Posterior vena cava (tissue), 2 donors: ENCODE measurements at regions not wholly inside any gene's neighbourhood (a gene's known extent, or its start where the extent isn't known, plus 50 kb on each side); places are given as distances from the start of the nearest gene placed in this dataset.

Experiments used
- DNase-seq: peaks from one replicate; pipeline ENCODE4 v3.0.0-alpha.2; 2020; ENCODE audit warnings: low spot score
- intact Hi-C, 2 donors: fragments of 100-400 bp; cut with DNase I; formaldehyde crosslinking; loops; one replicate each; pipeline versions ENCODE4 v1.14.1 to v1.14.2; 2022 to 2023
- donor health status: DM: yes; HTN: yes; CAD: no.
- donor health status: DM: yes; HTN: yes; CAD: no.

GRCh38 chr4:126834854-126835253 is 797.9 kb upstream of the INTU start:
- intact Hi-C loops, result no loop called here
- DNase-seq, result no peak

GRCh38 chr4:126838941-126839679 is 793.6 kb upstream of the INTU start:
- intact Hi-C loops, result no loop called here

GRCh38 chr4:126843492-126844067 is 789.2 kb upstream of the INTU start:
- intact Hi-C loops, result no loop called here
- DNase-seq, result no peak

More at GRCh38 chr4:126838941-126839679, 793.6 kb upstream of the INTU start:
- DNase-seq, result no peak

GRCh38 chr4:126850286-126850685 is 782.5 kb upstream of the INTU start:
- intact Hi-C loops, result no loop called here
- no peak for DNase-seq

- intact Hi-C loops, result no loop called here
- DNase-seq, result no peak
Observed at GRCh38 chr4:126851391-126851790, 781.4 kb upstream of the INTU start.

- no peak for DNase-seq
- intact Hi-C loops, result no loop called here
Observed at GRCh38 chr4:126853715-126854114, 779.0 kb upstream of the INTU start.

- intact Hi-C loops, result no loop called here
- DNase-seq, result no peak
Observed at GRCh38 chr4:126856906-126857305, 775.9 kb upstream of the INTU start.

GRCh38 chr4:126859314-126859713 is 773.4 kb upstream of the INTU start:
- DNase-seq, result no peak
- intact Hi-C loops, result no loop called here

GRCh38 chr4:126859872-126860271 is 772.9 kb upstream of the INTU start:
- DNase-seq, result no peak
- intact Hi-C loops, result no loop called here

- intact Hi-C loops, result no loop called here
Observed at GRCh38 chr4:126860308-126860707, 772.4 kb upstream of the INTU start.

GRCh38 chr4:126869967-126870366 is 762.8 kb upstream of the INTU start:
- DNase-seq, result no peak
- intact Hi-C loops, result no loop called here

More at GRCh38 chr4:126860308-126860707, 772.4 kb upstream of the INTU start:
- no peak for DNase-seq

- intact Hi-C loops, result no loop called here
- DNase-seq, result no peak
Observed at GRCh38 chr4:126871810-126872209, 760.9 kb upstream of the INTU start.

- DNase-seq, result no peak
- intact Hi-C loops, result no loop called here
Observed at GRCh38 chr4:126874533-126874932, 758.2 kb upstream of the INTU start.

- no peak for DNase-seq
- intact Hi-C loops, result no loop called here
Observed at GRCh38 chr4:126888968-126889367, 743.8 kb upstream of the INTU start.

- DNase-seq, result no peak
- intact Hi-C loops, result no loop called here
Observed at GRCh38 chr4:126890383-126890782, 742.4 kb upstream of the INTU start.

- intact Hi-C loops, result no loop called here
- DNase-seq, result no peak
Observed at GRCh38 chr4:126890994-126891393, 741.8 kb upstream of the INTU start.

- DNase-seq, result no peak
- intact Hi-C loops, result no loop called here
Observed at GRCh38 chr4:126894963-126895362, 737.8 kb upstream of the INTU start.

GRCh38 chr4:126895988-126896570 is 736.7 kb upstream of the INTU start:
- DNase-seq, result no peak
- intact Hi-C loops, result no loop called here

GRCh38 chr4:126897038-126897437 is 735.7 kb upstream of the INTU start:
- intact Hi-C loops, result no loop called here
- DNase-seq, result no peak

- intact Hi-C loops, result no loop called here
- no peak for DNase-seq
Observed at GRCh38 chr4:126898815-126899214, 733.9 kb upstream of the INTU start.

- intact Hi-C loops, result no loop called here
- no peak for DNase-seq
Observed at GRCh38 chr4:126899331-126899801, 733.4 kb upstream of the INTU start.
